ENCODE measurements at regions not wholly inside any gene's neighbourhood (a gene's known extent, or its start where the extent isn't known, plus 50 kb on each side); places are given as distances from the start of the nearest gene placed in this dataset.

DNA sequence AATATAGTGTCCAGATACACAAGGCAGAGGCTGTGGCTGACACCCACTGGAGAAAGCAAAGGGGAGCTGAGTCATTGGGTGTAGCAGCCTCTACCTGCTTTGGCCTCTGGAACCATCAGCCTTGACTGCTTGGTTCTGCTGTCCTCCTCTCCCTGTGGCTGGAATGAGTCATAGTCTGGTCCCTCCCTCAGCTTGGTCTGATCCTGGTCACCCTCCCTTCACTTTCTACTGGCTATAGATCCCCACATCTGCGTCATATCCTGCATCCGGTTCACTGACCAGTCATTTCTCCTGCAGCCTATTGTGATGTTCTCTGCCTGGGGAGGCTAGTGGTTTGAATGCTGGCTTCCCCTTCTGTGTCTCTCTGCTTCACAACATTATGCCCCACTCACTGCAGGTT lies 372.8 kb upstream of the DAB1 start:
- Histone ChIP-seq H3K4me2 (ENCODE audit: insufficient read depth, low read length) (no peak overlapping the region), H3K9me3 (replicated peaks; ENCODE audit: control insufficient read depth, insufficient read depth, low read depth, low read length) (no peaks in the 10 kb centered on the region), H3K9me1 (ENCODE audit: control insufficient read depth, insufficient read depth, low read length) (no peaks in the 10 kb centered on the region), H3K36me3 (ENCODE audit: control insufficient read depth, insufficient read depth, low read length) (no peaks in the 10 kb centered on the region), H3K27me3 (ENCODE audit: control insufficient read depth in 2 of 2, insufficient read depth in 2 of 2, low read length in 2 of 2) (no peaks in the 10 kb centered on the region), H3K27ac (ENCODE audit: extremely low read depth, low read depth, low read length) (no peak overlapping the region), H3K4me3 (no peak overlapping the region), H3K9ac (ENCODE audit: insufficient read depth in 1 of 2, low read depth in 2 of 2, low read length in 2 of 2) (no peak overlapping the region), H2AFZ (ENCODE audit: low read depth, low read length) (no peak overlapping the region), H4K20me1 (replicated peaks; ENCODE audit: control insufficient read depth, insufficient read depth, low read length) (no peaks in the 10 kb centered on the region), H3K79me2 (ENCODE audit: control insufficient read depth, insufficient read depth, low read length) (no peaks in the 10 kb centered on the region), H3K4me1 (replicated peaks in 1 of 2; ENCODE audit: control insufficient read depth in 2 of 2, insufficient read depth in 2 of 2, low read length in 2 of 2) (no peaks in the 10 kb centered on the region; a peak in 1 of 5 replicates)
- peak; percentile 44; the same call in 1 of the 2 replicates for TF ChIP-seq GABPA (tag; conservative IDR thresholded peaks at IDR 0.05; ENCODE audit: low read depth)
- TF ChIP-seq, protein P1, sequence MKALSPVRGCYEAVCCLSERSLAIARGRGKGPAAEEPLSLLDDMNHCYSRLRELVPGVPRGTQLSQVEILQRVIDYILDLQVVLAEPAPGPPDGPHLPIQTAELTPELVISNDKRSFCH (CRISPR knock-in tag; IDR thresholded peaks at IDR 0.05) = no peak
- TF ChIP-seq, protein P1 (tag; IDR thresholded peaks at IDR 0.05) = no peak
- TF ChIP-seq JUND (IDR thresholded peaks at IDR 0.05; ENCODE audit: borderline replicate concordance, low read depth, low read length) = 0 out of 2 replicates have a peak, but pooled peaks have one; percentile 16
- no peak for TF ChIP-seq JUND (tag; IDR thresholded peaks at IDR 0.05; ENCODE audit: borderline replicate concordance, low read depth, low read length)
- 0 out of 3 replicates have a peak, but pooled peaks have one; percentile 34 for ATAC-seq
- WGBS (ENCODE audit: insufficient coverage, low coverage, missing lambda C conversion rate) = 4% methylated on average over 2 of the region's 2 CpGs
- FAIRE-seq = no peak
- ChIA-PET POLR2A (no interaction called here), CTCF (ENCODE audit: low intra/inter-chr PET ratio) (no interaction called here)
- DNase-seq (ENCODE audit: extremely low read depth in 1 of 4, low spot score in 3 of 4) = peak in 1 of 4 experiments; percentile 4
- in situ Hi-C loops (cut with MboI) = no loop called here
- BruUV-seq (replicated peaks) = no TSS peak
- intact Hi-C loops (cut with micrococcal nuclease) = no loop called here

GRCh38 chr1:57795886-57796285 lies 372.0 kb upstream of the DAB1 start:
- ChIA-PET POLR2A (no interaction called here), CTCF (ENCODE audit: low intra/inter-chr PET ratio) (no interaction called here)
- Histone ChIP-seq H4K20me1 (replicated peaks; ENCODE audit: control insufficient read depth, insufficient read depth, low read length) (no peaks in the 10 kb centered on the region), H3K27ac (ENCODE audit: extremely low read depth, low read depth, low read length) (no peak overlapping the region), H3K4me2 (ENCODE audit: insufficient read depth, low read length) (no peak overlapping the region), H2AFZ (ENCODE audit: low read depth, low read length) (no peak overlapping the region), H3K36me3 (ENCODE audit: control insufficient read depth, insufficient read depth, low read length) (no peaks in the 10 kb centered on the region), H3K9me1 (ENCODE audit: control insufficient read depth, insufficient read depth, low read length) (no peaks in the 10 kb centered on the region), H3K9ac (ENCODE audit: insufficient read depth in 1 of 2, low read depth in 2 of 2, low read length in 2 of 2) (no peak overlapping the region), H3K4me3 (no peak overlapping the region), H3K4me1 (replicated peaks in 1 of 2; ENCODE audit: control insufficient read depth in 2 of 2, insufficient read depth in 2 of 2, low read length in 2 of 2) (no peaks in the 10 kb centered on the region; a peak in 1 of 5 replicates), H3K27me3 (ENCODE audit: control insufficient read depth in 2 of 2, insufficient read depth in 2 of 2, low read length in 2 of 2) (no peaks in the 10 kb centered on the region), H3K79me2 (ENCODE audit: control insufficient read depth, insufficient read depth, low read length) (no peaks in the 10 kb centered on the region), H3K9me3 (replicated peaks; ENCODE audit: control insufficient read depth, insufficient read depth, low read depth, low read length) (no peaks in the 10 kb centered on the region)
- in situ Hi-C loops (cut with MboI) (no loop called here), intact Hi-C loops (cut with micrococcal nuclease) (no loop called here)
- DNase-seq (ENCODE audit: extremely low read depth in 1 of 4, low spot score in 3 of 4) = no peak
- FAIRE-seq = no peak
- BruUV-seq (replicated peaks) = no TSS peak
- WGBS (ENCODE audit: insufficient coverage, low coverage, missing lambda C conversion rate) = 2% methylated on average over 2 of the region's 5 CpGs
- no peak for ATAC-seq
- TF ChIP-seq ARHGAP35 (IDR thresholded peaks at IDR 0.05; ENCODE audit: partially characterized antibody) (no peak), HNRNPLL (IDR thresholded peaks at IDR 0.05; ENCODE audit: low read depth, low read length, poor library complexity, severe bottlenecking) (no peak)

Data from K562 (cell line).